ENCODE measurements at regions not wholly inside any gene's neighbourhood (a gene's known extent, or its start where the extent isn't known, plus 50 kb on each side); places are given as distances from the start of the nearest gene placed in this dataset.

DNA sequence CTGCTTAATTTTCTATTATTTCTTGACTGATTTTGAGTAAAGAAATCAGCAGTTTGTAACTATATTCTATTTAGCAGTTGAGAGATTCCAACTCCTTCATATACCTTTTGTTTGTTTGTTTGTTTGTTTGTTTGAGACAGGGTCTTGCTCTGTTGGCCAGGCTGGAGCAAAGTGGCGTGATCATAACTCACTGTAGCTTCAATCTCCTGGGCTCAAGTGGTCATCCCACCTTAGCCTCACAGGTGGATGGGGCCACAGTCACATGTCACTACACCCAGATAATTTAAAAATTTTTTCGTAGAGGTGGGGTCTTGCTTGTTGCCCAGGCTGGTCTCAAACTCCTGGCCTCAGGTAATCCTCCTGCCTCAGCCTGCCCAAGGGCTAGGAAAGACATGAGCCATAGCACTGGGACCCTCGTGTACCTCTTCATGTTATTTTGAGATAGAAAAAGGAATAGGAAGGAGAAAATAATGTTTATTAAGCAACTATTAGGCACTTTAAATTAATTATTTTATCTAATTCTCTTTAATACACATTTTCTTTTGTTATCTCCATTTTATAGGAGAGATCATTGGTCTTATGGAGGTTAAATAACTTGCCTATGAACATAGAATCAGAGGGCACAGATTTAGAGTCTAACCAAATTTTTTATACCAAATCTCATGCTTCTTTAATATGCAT, 133.0 kb downstream of the ZNF608 start (continued):
- TF ChIP-seq SUZ12 (IDR thresholded peaks at IDR 0.05; ENCODE audit: low read length) (no peak), SP1 (IDR thresholded peaks at IDR 0.05; ENCODE audit: low read depth, low read length) (no peak), CHD2 (IDR thresholded peaks at IDR 0.05; ENCODE audit: low read length) (no peak), CTCF (IDR thresholded peaks at IDR 0.05; ENCODE audit: control extremely low read depth in 1 of 3, insufficient read depth in 1 of 3, low read depth in 1 of 3, low read length in 3 of 3) (no peak), CBX8 (IDR thresholded peaks at IDR 0.05; ENCODE audit: borderline replicate concordance, low read depth, low read length) (no peak), BRCA1 (IDR thresholded peaks at IDR 0.05; ENCODE audit: low read depth, low read length) (no peak), POU5F1 (IDR thresholded peaks at IDR 0.05; ENCODE audit: low read depth, low read length) (no peak), CTBP2 (IDR thresholded peaks at IDR 0.05; ENCODE audit: borderline replicate concordance, insufficient read depth, insufficient read length, low read length) (no peak), TAF1 (IDR thresholded peaks at IDR 0.05; ENCODE audit: low read depth, low read length) (no peak), NRF1 (IDR thresholded peaks at IDR 0.05; ENCODE audit: low read depth, low read length) (no peak), KDM4A (IDR thresholded peaks at IDR 0.05; ENCODE audit: low read depth, low read length, severe bottlenecking) (no peak), TEAD4 (IDR thresholded peaks at IDR 0.05; ENCODE audit: low read depth, low read length) (no peak)

Data from H1 (cell line).